ENCODE measurements at regions not wholly inside any gene's neighbourhood (a gene's known extent, or its start where the extent isn't known, plus 50 kb on each side); places are given as distances from the start of the nearest gene placed in this dataset.

GRCh38 chr13:54614726-54615125 is 1586.1 kb downstream of the OLFM4 start:
- TF ChIP-seq CTCF (conservative IDR thresholded peaks at IDR 0.05; ENCODE audit: low read depth, low read length) (no peak), EZH2 (IDR thresholded peaks at IDR 0.05; ENCODE audit: borderline replicate concordance, low read depth, low read length, poor library complexity, severe bottlenecking) (no peak)
